ENCODE measurements at regions not wholly inside any gene's neighbourhood (a gene's known extent, or its start where the extent isn't known, plus 50 kb on each side); places are given as distances from the start of the nearest gene placed in this dataset.

DNA sequence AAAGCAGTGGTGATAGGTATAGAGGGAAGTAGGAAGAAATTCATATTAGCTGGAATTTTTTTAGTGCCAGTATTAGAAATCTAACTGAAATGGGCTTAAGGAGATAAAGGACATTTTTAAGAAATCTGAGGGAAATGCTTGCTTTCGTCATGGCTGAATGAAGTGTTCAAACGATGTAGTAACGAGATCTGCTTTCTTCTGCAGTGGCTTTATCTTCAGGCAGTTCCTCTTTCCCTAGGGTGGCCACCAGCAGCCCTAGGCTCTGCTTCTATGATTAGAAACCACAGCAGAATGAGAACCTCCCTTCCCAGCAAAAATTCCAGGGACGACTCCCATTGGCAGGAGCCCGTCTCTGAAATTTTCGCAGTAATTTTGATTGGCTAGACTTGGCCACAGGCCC is 163.9 kb upstream of the FRMD6 start (continued):
- TF ChIP-seq RAD21 (IDR thresholded peaks at IDR 0.05; ENCODE audit: low read length) (no peak), EP300 (IDR thresholded peaks at IDR 0.05; ENCODE audit: borderline replicate concordance in 1 of 2, low read depth in 1 of 2, low read length in 1 of 2) (no peak)

DNA sequence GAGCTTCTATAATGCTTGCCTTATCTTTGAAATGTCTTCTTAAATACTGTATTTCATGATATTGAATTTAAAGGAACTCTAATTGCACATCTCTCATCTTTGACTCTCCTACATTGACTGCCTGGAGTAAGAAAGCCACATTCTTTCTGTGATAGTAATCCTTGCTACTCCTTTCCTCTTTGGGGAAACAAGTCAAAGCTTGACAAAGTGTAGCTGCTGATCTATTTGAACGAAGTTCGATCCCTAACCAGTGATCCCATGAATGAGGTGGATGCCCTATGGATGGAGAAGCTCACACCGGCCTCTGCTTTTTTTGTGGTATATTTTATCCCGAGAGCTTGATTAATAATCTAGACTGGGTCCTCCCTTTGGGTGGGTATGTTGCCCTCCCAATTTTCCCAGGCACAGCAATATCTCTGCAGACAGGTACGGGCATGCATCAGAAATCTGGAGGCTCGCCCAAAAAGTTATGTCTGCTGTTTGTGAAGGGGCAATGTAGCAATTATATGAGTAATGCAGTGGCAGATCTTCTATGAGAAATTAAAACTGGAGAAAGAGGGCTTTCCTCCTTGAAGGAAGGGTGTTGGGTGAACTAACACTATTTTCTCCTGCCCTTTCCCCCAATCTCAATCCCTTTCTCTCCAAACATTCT is 163.0 kb upstream of the FRMD6 start:
- peaks cover 6% of the 10 kb centered on the region for H3F3A ChIP-seq (replicated peaks; ENCODE audit: insufficient read depth)
- H3K27ac ChIP-seq (ENCODE audit: low read depth in 2 of 2, low read length in 1 of 2), result peak overlapping the region in 1 of 2 experiments; percentile 88; a peak in 1 of 4 replicates
- H3K4me3 ChIP-seq (ENCODE audit: low read depth in 2 of 2, low read length in 1 of 2), result no peak overlapping the region
- no peaks in the 10 kb centered on the region for H3K79me2 ChIP-seq (ENCODE audit: insufficient read depth)
- H3K4me2 ChIP-seq, result no peak overlapping the region
- H3K27me3 ChIP-seq (ENCODE audit: insufficient read depth), result no peaks in the 10 kb centered on the region
- DNase-seq, result no peak
- H4K20me1 ChIP-seq (ENCODE audit: insufficient read depth), result no peaks in the 10 kb centered on the region
- H2AFZ ChIP-seq (ENCODE audit: low read depth), result no peak overlapping the region
- no peak overlapping the region for H3K9ac ChIP-seq
- peaks cover 11 to 36% of the 10 kb centered on the region in 2 experiments; a peak in 3 of 4 replicates for H3K4me1 ChIP-seq (ENCODE audit: control insufficient read depth in 1 of 2, insufficient read depth in 2 of 2, low read depth in 1 of 2, low read length in 1 of 2)
- 93% methylated on average over 6 of the region's 6 CpGs for WGBS (ENCODE audit: low lambda C conversion rate)
- H3K36me3 ChIP-seq (replicated peaks in 1 of 2; ENCODE audit: control insufficient read depth in 1 of 2, insufficient read depth in 2 of 2, low read length in 1 of 2), result no peaks in the 10 kb centered on the region
- TF ChIP-seq EZH2phosphoT487 (IDR thresholded peaks at IDR 0.05; ENCODE audit: borderline replicate concordance, low read depth), result no peak
- no peak for TF ChIP-seq RXRA (IDR thresholded peaks at IDR 0.05; ENCODE audit: borderline replicate concordance, low read depth)
- TF ChIP-seq JUND (IDR thresholded peaks at IDR 0.05), result no peak
- TF ChIP-seq SIN3A (IDR thresholded peaks at IDR 0.05; ENCODE audit: borderline replicate concordance, low read depth, low read length), result no peak
- no peak for TF ChIP-seq NFIC (IDR thresholded peaks at IDR 0.05; ENCODE audit: borderline replicate concordance)
- TF ChIP-seq RCOR1 (IDR thresholded peaks at IDR 0.05; ENCODE audit: low read length), result no peak
- TF ChIP-seq POLR2AphosphoS5 (IDR thresholded peaks at IDR 0.05; ENCODE audit: low read depth, low read length), result no peak
- TF ChIP-seq FOXM1 (IDR thresholded peaks at IDR 0.05; ENCODE audit: low read depth), result no peak
- TF ChIP-seq SMC3 (IDR thresholded peaks at IDR 0.05; ENCODE audit: low read depth, low read length), result no peak
- TF ChIP-seq, protein P1, sequence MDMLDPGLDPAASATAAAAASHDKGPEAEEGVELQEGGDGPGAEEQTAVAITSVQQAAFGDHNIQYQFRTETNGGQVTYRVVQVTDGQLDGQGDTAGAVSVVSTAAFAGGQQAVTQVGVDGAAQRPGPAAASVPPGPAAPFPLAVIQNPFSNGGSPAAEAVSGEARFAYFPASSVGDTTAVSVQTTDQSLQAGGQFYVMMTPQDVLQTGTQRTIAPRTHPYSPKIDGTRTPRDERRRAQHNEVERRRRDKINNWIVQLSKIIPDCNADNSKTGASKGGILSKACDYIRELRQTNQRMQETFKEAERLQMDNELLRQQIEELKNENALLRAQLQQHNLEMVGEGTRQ (IDR thresholded peaks at IDR 0.05; ENCODE audit: borderline replicate concordance, low read depth, low read length), result no peak
- no peak for TF ChIP-seq MXI1 (IDR thresholded peaks at IDR 0.05; ENCODE audit: low read depth, low read length)
- POLR2A ChIA-PET, result no interaction called here
- H3K9me2 ChIP-seq, result no peaks in the 10 kb centered on the region
- CTCF ChIA-PET, result no interaction called here
- H3K9me3 ChIP-seq, result no peaks in the 10 kb centered on the region

DNA sequence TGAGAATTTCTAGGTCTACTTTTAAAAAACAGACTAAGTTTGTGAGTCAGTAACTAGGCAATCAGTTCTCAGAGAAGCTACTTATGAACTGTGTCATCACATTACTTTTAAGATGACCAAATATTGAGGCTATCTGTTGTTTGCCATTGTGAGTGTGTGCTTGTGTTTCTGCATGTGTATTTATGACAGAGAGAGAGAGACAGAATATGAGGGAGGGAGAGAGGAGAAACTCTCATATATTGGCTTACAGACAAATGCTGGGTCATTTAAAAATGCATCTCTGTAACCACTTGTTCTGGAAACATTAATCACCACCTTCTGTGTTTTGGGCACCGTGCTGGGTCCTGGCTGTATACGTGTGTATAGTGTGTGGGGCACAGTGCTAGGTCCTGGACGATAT is 161.5 kb upstream of the FRMD6 start:
- WGBS (ENCODE audit: low lambda C conversion rate), result 83% methylated on average over 3 of the region's 3 CpGs
- peak overlapping the region; percentile 53 to 88; a peak in 3 of 4 replicates for H3K27ac ChIP-seq (ENCODE audit: low read depth in 2 of 2, low read length in 1 of 2)
- H3K36me3 ChIP-seq (replicated peaks in 1 of 2; ENCODE audit: control insufficient read depth in 1 of 2, insufficient read depth in 2 of 2, low read length in 1 of 2), result no peaks in the 10 kb centered on the region
- no peaks in the 10 kb centered on the region for H4K20me1 ChIP-seq (ENCODE audit: insufficient read depth)
- H3K9ac ChIP-seq, result peak overlapping the region; percentile 31; the same call in 1 of the 2 replicates
- CTCF ChIA-PET, result interaction anchor here (0.6 kb wide), 1 partner anchor 162 kb away, joined by 4 read pairs; no protein-coding TSS in a partner anchor
- no peaks in the 10 kb centered on the region for H3K79me2 ChIP-seq (ENCODE audit: insufficient read depth)
- peaks cover 6 to 36% of the 10 kb centered on the region in 2 experiments; a peak in 3 of 4 replicates for H3K4me1 ChIP-seq (ENCODE audit: control insufficient read depth in 1 of 2, insufficient read depth in 2 of 2, low read depth in 1 of 2, low read length in 1 of 2)
- POLR2A ChIA-PET, result interaction anchor here (0.7 kb wide), 1 partner anchor 8 kb away, joined by 3 read pairs; no protein-coding TSS in a partner anchor
- H3F3A ChIP-seq (replicated peaks; ENCODE audit: insufficient read depth), result peaks cover 6% of the 10 kb centered on the region
- H3K4me2 ChIP-seq, result 0 out of 2 replicates have a peak overlapping the region, but pooled peaks have one; percentile 1
- no peak for TF ChIP-seq GABPA (IDR thresholded peaks at IDR 0.05; ENCODE audit: low read depth)
- 0 out of 2 replicates have a peak, but pooled peaks have one; percentile 12 for TF ChIP-seq NFIC (IDR thresholded peaks at IDR 0.05; ENCODE audit: borderline replicate concordance)
- 0 out of 2 replicates have a peak, but pooled peaks have one; percentile 3 for TF ChIP-seq FOSL2 (IDR thresholded peaks at IDR 0.05; ENCODE audit: borderline replicate concordance, low read depth)
- no peak for TF ChIP-seq ZBTB33 (IDR thresholded peaks at IDR 0.05; ENCODE audit: borderline replicate concordance, low read depth)
- TF ChIP-seq, protein P2, sequence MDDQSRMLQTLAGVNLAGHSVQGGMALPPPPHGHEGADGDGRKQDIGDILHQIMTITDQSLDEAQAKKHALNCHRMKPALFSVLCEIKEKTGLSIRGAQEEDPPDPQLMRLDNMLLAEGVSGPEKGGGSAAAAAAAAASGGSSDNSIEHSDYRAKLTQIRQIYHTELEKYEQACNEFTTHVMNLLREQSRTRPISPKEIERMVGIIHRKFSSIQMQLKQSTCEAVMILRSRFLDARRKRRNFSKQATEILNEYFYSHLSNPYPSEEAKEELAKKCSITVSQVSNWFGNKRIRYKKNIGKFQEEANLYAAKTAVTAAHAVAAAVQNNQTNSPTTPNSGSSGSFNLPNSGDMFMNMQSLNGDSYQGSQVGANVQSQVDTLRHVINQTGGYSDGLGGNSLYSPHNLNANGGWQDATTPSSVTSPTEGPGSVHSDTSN (IDR thresholded peaks at IDR 0.05), result peak; percentile 17; the same call in 1 of the 2 replicates
- TF ChIP-seq JUND (IDR thresholded peaks at IDR 0.05), result 0 out of 2 replicates have a peak, but pooled peaks have one; percentile 4
- peak; percentile 32; the same call in 1 of the 2 replicates for TF ChIP-seq TCF12 (IDR thresholded peaks at IDR 0.05)
- no peak overlapping the region for H3K4me3 ChIP-seq (ENCODE audit: low read depth in 2 of 2, low read length in 1 of 2)
- no peaks in the 10 kb centered on the region for H3K9me3 ChIP-seq
- no peaks in the 10 kb centered on the region for H3K9me2 ChIP-seq
- no peaks in the 10 kb centered on the region for H3K27me3 ChIP-seq (ENCODE audit: insufficient read depth)
- no peak for DNase-seq
- H2AFZ ChIP-seq (ENCODE audit: low read depth), result no peak overlapping the region

Data from SK-N-SH (cell line).